ENCODE measurements at regions not wholly inside any gene's neighbourhood (a gene's known extent, or its start where the extent isn't known, plus 50 kb on each side); places are given as distances from the start of the nearest gene placed in this dataset.

- no peak overlapping the region for H3K9ac ChIP-seq (ENCODE audit: insufficient read depth in 1 of 2, low read depth in 2 of 2, low read length in 2 of 2)
- CTCF ChIA-PET (ENCODE audit: low intra/inter-chr PET ratio), result no interaction called here
Observed at GRCh38 chr9:28155671-28156070, 582.4 kb upstream of the C9orf72 start.

More at GRCh38 chr9:28155671-28156070, 582.4 kb upstream of the C9orf72 start:
- no peak for DNase-seq (ENCODE audit: extremely low read depth in 1 of 4, low spot score in 3 of 4)
- TF ChIP-seq TAF15 (IDR thresholded peaks at IDR 0.05; ENCODE audit: low read depth, low read length) (no peak), NR2C1 (IDR thresholded peaks at IDR 0.05) (no peak), NR2C1 (tag; IDR thresholded peaks at IDR 0.05) (no peak), NR0B1 (IDR thresholded peaks at IDR 0.05; ENCODE audit: partially characterized antibody) (no peak), HDAC1 (IDR thresholded peaks at IDR 0.05) (no peak), ZNF583 (CRISPR knock-in tag; IDR thresholded peaks at IDR 0.05) (no peak), CCNT2 (IDR thresholded peaks at IDR 0.05; ENCODE audit: borderline replicate concordance, extremely low read depth, insufficient read length, low read depth, low read length) (no peak), PCBP2 (IDR thresholded peaks at IDR 0.05; ENCODE audit: low read depth, low read length, poor library complexity, severe bottlenecking) (no peak), ZNF584 (CRISPR knock-in tag; IDR thresholded peaks at IDR 0.05; ENCODE audit: low read depth) (no peak), CHD1 (IDR thresholded peaks at IDR 0.05; ENCODE audit: low read length) (no peak), NFRKB (IDR thresholded peaks at IDR 0.05; ENCODE audit: low read depth) (no peak), GATAD2A (IDR thresholded peaks at IDR 0.05) (no peak), YBX1 (IDR thresholded peaks at IDR 0.05) (no peak), ZNF184 (CRISPR knock-in tag; IDR thresholded peaks at IDR 0.05) (no peak), ZC3H8 (IDR thresholded peaks at IDR 0.05) (no peak)
- TF ChIP-seq, protein P1, sequence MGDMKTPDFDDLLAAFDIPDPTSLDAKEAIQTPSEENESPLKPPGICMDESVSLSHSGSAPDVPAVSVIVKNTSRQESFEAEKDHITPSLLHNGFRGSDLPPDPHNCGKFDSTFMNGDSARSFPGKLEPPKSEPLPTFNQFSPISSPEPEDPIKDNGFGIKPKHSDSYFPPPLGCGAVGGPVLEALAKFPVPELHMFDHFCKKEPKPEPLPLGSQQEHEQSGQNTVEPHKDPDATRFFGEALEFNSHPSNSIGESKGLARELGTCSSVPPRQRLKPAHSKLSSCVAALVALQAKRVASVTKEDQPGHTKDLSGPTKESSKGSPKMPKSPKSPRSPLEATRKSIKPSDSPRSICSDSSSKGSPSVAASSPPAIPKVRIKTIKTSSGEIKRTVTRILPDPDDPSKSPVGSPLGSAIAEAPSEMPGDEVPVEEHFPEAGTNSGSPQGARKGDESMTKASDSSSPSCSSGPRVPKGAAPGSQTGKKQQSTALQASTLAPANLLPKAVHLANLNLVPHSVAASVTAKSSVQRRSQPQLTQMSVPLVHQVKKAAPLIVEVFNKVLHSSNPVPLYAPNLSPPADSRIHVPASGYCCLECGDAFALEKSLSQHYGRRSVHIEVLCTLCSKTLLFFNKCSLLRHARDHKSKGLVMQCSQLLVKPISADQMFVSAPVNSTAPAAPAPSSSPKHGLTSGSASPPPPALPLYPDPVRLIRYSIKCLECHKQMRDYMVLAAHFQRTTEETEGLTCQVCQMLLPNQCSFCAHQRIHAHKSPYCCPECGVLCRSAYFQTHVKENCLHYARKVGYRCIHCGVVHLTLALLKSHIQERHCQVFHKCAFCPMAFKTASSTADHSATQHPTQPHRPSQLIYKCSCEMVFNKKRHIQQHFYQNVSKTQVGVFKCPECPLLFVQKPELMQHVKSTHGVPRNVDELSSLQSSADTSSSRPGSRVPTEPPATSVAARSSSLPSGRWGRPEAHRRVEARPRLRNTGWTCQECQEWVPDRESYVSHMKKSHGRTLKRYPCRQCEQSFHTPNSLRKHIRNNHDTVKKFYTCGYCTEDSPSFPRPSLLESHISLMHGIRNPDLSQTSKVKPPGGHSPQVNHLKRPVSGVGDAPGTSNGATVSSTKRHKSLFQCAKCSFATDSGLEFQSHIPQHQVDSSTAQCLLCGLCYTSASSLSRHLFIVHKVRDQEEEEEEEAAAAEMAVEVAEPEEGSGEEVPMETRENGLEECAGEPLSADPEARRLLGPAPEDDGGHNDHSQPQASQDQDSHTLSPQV (IDR thresholded peaks at IDR 0.05), result no peak
- Histone ChIP-seq H3K9me1 (ENCODE audit: control insufficient read depth, insufficient read depth, low read length) (no peaks in the 10 kb centered on the region), H3K4me1 (replicated peaks in 1 of 2; ENCODE audit: control insufficient read depth in 2 of 2, insufficient read depth in 2 of 2, low read length in 2 of 2) (no peaks in the 10 kb centered on the region), H3K4me3 (no peak overlapping the region), H3K79me2 (ENCODE audit: control insufficient read depth, insufficient read depth, low read length) (no peaks in the 10 kb centered on the region), H3K27me3 (ENCODE audit: control insufficient read depth in 2 of 2, insufficient read depth in 2 of 2, low read length in 2 of 2) (no peaks in the 10 kb centered on the region), H4K20me1 (replicated peaks; ENCODE audit: control insufficient read depth, insufficient read depth, low read length) (no peaks in the 10 kb centered on the region), H3K36me3 (ENCODE audit: control insufficient read depth, insufficient read depth, low read length) (no peaks in the 10 kb centered on the region), H2AFZ (ENCODE audit: low read depth, low read length) (no peak overlapping the region), H3K27ac (ENCODE audit: extremely low read depth, low read depth, low read length) (no peak overlapping the region), H3K4me2 (ENCODE audit: insufficient read depth, low read length) (no peak overlapping the region), H3K9me3 (replicated peaks; ENCODE audit: control insufficient read depth, insufficient read depth, low read depth, low read length) (no peaks in the 10 kb centered on the region)
- POLR2A ChIA-PET, result no interaction called here
- FAIRE-seq, result no peak
- no TSS peak for BruUV-seq (replicated peaks)
- no peak for ATAC-seq
- in situ Hi-C loops (cut with MboI) (no loop called here), intact Hi-C loops (cut with micrococcal nuclease) (no loop called here)
- 0% methylated on average over 2 of the region's 2 CpGs for WGBS (ENCODE audit: insufficient coverage, low coverage, missing lambda C conversion rate)

Data from K562 (cell line).